ENCODE measurements at regions not wholly inside any gene's neighbourhood (a gene's known extent, or its start where the extent isn't known, plus 50 kb on each side); places are given as distances from the start of the nearest gene placed in this dataset.

DNA sequence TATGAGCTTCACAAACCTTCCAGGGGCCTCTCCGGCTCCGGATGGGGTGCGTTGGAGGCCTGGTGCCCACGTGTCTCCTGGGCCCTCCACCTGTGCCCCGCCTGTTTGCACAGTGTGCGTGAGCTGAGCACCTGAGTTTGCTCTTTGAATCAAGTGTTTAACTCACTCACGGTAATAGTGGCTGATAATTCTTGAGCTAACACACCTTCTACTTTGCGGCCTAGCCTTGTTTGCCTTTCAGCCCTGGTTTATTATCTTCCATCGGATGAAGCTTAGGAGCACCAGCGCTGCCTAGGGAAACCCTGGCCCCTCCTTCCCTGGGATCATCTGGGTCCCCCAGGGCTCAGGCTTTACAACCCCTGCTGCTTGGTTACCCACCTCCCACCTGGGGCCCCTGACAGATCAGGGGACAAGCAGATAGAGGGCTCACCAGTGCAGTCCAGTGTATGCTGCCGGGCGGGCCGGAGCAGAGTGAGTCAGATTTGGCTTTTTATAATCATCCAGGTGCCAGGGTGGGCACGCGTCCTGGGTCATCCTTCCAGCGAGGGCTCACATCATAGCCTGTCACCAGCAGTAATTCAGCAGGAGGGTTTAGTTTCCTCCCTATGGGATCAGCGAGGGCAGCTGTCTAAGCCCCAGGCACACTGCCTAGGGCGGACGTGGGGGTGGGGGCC lies 62.8 kb upstream of the RFLNA start:
- no peak for DNase-seq (ENCODE audit: low read depth, low spot score)
- Histone ChIP-seq H3K9me3 (ENCODE audit: control insufficient read depth, insufficient read depth, low read depth, low read length) (no peaks in the 10 kb centered on the region), H3K27ac (ENCODE audit: low read length) (no peak overlapping the region), H3K4me3 (ENCODE audit: low read depth in 2 of 2, low read length in 2 of 2) (no peak overlapping the region), H3K4me1 (ENCODE audit: control insufficient read depth, insufficient read depth, low read length) (no peaks in the 10 kb centered on the region), H3K36me3 (ENCODE audit: control insufficient read depth, insufficient read depth, low read length) (no peaks in the 10 kb centered on the region), H3K27me3 (ENCODE audit: control insufficient read depth, insufficient read depth, low read length) (no peaks in the 10 kb centered on the region)
- TF ChIP-seq POLR2AphosphoS5 (IDR thresholded peaks at IDR 0.05; ENCODE audit: low read depth, low read length) = no peak
- TF ChIP-seq, protein P1, sequence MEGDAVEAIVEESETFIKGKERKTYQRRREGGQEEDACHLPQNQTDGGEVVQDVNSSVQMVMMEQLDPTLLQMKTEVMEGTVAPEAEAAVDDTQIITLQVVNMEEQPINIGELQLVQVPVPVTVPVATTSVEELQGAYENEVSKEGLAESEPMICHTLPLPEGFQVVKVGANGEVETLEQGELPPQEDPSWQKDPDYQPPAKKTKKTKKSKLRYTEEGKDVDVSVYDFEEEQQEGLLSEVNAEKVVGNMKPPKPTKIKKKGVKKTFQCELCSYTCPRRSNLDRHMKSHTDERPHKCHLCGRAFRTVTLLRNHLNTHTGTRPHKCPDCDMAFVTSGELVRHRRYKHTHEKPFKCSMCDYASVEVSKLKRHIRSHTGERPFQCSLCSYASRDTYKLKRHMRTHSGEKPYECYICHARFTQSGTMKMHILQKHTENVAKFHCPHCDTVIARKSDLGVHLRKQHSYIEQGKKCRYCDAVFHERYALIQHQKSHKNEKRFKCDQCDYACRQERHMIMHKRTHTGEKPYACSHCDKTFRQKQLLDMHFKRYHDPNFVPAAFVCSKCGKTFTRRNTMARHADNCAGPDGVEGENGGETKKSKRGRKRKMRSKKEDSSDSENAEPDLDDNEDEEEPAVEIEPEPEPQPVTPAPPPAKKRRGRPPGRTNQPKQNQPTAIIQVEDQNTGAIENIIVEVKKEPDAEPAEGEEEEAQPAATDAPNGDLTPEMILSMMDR (IDR thresholded peaks at IDR 0.05) = no peak
- TF ChIP-seq, protein P2, sequence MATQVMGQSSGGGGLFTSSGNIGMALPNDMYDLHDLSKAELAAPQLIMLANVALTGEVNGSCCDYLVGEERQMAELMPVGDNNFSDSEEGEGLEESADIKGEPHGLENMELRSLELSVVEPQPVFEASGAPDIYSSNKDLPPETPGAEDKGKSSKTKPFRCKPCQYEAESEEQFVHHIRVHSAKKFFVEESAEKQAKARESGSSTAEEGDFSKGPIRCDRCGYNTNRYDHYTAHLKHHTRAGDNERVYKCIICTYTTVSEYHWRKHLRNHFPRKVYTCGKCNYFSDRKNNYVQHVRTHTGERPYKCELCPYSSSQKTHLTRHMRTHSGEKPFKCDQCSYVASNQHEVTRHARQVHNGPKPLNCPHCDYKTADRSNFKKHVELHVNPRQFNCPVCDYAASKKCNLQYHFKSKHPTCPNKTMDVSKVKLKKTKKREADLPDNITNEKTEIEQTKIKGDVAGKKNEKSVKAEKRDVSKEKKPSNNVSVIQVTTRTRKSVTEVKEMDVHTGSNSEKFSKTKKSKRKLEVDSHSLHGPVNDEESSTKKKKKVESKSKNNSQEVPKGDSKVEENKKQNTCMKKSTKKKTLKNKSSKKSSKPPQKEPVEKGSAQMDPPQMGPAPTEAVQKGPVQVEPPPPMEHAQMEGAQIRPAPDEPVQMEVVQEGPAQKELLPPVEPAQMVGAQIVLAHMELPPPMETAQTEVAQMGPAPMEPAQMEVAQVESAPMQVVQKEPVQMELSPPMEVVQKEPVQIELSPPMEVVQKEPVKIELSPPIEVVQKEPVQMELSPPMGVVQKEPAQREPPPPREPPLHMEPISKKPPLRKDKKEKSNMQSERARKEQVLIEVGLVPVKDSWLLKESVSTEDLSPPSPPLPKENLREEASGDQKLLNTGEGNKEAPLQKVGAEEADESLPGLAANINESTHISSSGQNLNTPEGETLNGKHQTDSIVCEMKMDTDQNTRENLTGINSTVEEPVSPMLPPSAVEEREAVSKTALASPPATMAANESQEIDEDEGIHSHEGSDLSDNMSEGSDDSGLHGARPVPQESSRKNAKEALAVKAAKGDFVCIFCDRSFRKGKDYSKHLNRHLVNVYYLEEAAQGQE (IDR thresholded peaks at IDR 0.05; ENCODE audit: insufficient read depth in 1 of 2, low read depth in 2 of 2, low read length in 1 of 2) = no peak
- no peak for TF ChIP-seq SIN3A (IDR thresholded peaks at IDR 0.05; ENCODE audit: borderline replicate concordance, insufficient read depth, low read depth, low read length)
- TF ChIP-seq TCF7L2 (IDR thresholded peaks at IDR 0.05; ENCODE audit: low read depth, low read length) = no peak
- intact Hi-C loops (cut with micrococcal nuclease; ENCODE audit: unreplicated experiment) = no loop called here
- CTCF ChIA-PET = no interaction called here
- no TSS peak for BruUV-seq (replicated peaks)
- POLR2A ChIA-PET = no interaction called here
- no peak for ATAC-seq
- in situ Hi-C loops (cut with HindIII; ENCODE audit: low pct_unique_long_range_greater_than_20kb, low sequenced_read_pairs) = no loop called here

DNA sequence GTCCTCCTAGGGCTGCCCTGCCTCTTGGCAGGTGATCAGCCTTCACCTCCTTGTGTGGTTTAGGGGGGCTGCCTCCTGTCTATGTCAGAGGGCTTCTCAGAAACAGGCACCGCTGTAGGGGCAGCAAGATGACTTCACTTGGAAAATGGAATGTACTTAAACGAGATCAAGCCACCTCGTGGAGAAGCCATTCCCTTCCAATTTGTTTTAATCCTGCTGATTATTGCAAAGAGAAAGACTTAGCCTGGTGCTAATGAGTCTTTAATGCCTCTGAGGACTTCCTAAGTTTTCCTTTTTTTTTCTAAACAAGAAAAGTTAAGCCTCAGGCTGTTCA lies 62.3 kb upstream of the RFLNA start:
- POLR2A ChIA-PET = no interaction called here

More for the DNA sequence above, 62.3 kb upstream of the RFLNA start:
- intact Hi-C loops (cut with micrococcal nuclease; ENCODE audit: unreplicated experiment) (no loop called here), in situ Hi-C loops (cut with HindIII; ENCODE audit: low pct_unique_long_range_greater_than_20kb, low sequenced_read_pairs) (no loop called here)
- Histone ChIP-seq H3K4me3 (ENCODE audit: low read depth in 2 of 2, low read length in 2 of 2) (no peak overlapping the region), H3K27ac (ENCODE audit: low read length) (no peak overlapping the region), H3K27me3 (ENCODE audit: control insufficient read depth, insufficient read depth, low read length) (no peaks in the 10 kb centered on the region), H3K4me1 (ENCODE audit: control insufficient read depth, insufficient read depth, low read length) (no peaks in the 10 kb centered on the region), H3K36me3 (ENCODE audit: control insufficient read depth, insufficient read depth, low read length) (no peaks in the 10 kb centered on the region), H3K9me3 (ENCODE audit: control insufficient read depth, insufficient read depth, low read depth, low read length) (no peaks in the 10 kb centered on the region)
- CTCF ChIA-PET = no interaction called here
- ATAC-seq (no peak), DNase-seq (ENCODE audit: low read depth, low spot score) (no peak)
- TF ChIP-seq, protein P2 (IDR thresholded peaks at IDR 0.05; ENCODE audit: insufficient read depth in 1 of 2, low read depth in 2 of 2, low read length in 1 of 2) = no peak
- TF ChIP-seq TCF7L2 (IDR thresholded peaks at IDR 0.05; ENCODE audit: low read depth, low read length) (no peak), SIN3A (IDR thresholded peaks at IDR 0.05; ENCODE audit: borderline replicate concordance, insufficient read depth, low read depth, low read length) (no peak), POLR2AphosphoS5 (IDR thresholded peaks at IDR 0.05; ENCODE audit: low read depth, low read length) (no peak)
- TF ChIP-seq, protein P1 (IDR thresholded peaks at IDR 0.05) = no peak
- no TSS peak for BruUV-seq (replicated peaks)

Measured in Panc1 (cell line).